Activated CD4-positive, alpha-beta T cell treated with anti-CD3 and anti-CD28 coated beads, Interleukin-2, amount 50 U/mL, for 24 hours (primary cell): ENCODE measurements at regions not wholly inside any gene's neighbourhood (a gene's known extent, or its start where the extent isn't known, plus 50 kb on each side); places are given as distances from the start of the nearest gene placed in this dataset.

ENCODE experiments used
- DNase-seq, 2 donors: peaks; one replicate each; pipeline ENCODE4 v3.0.0-alpha.2; 2020; ENCODE audit warnings: low read depth in 1 of 2, low spot score in 1 of 2

GRCh38 chr15:31957581-31957980 is 72.7 kb upstream of the CHRNA7 start:
- DNase-seq = no peak

GRCh38 chr15:31964586-31965307 is 65.6 kb upstream of the CHRNA7 start:
- DNase-seq = no peak

DNA sequence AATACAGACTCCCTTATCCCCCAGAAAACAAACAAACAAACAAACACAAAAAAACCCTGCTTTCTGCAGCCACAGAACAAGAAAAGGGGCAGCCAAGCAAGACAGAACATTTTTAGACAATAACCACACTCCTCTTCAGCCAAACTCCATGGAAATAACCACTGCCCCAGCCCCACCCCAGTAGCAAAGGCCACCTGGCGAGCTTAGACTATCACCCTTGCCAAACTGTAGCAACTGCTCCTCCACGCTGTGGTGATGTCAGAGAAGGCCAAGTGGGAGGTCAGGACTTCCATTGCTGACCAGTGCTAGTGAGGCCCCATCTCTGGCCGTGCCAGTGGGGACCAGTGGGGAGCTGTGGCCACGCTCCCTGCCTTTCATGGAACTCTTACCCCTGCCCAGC is 60.3 kb upstream of the CHRNA7 start:
- no peak for DNase-seq

- no peak for DNase-seq
These were observed 57.1 kb upstream of the CHRNA7 start for GRCh38 chr15:31973197-31973596.

DNA sequence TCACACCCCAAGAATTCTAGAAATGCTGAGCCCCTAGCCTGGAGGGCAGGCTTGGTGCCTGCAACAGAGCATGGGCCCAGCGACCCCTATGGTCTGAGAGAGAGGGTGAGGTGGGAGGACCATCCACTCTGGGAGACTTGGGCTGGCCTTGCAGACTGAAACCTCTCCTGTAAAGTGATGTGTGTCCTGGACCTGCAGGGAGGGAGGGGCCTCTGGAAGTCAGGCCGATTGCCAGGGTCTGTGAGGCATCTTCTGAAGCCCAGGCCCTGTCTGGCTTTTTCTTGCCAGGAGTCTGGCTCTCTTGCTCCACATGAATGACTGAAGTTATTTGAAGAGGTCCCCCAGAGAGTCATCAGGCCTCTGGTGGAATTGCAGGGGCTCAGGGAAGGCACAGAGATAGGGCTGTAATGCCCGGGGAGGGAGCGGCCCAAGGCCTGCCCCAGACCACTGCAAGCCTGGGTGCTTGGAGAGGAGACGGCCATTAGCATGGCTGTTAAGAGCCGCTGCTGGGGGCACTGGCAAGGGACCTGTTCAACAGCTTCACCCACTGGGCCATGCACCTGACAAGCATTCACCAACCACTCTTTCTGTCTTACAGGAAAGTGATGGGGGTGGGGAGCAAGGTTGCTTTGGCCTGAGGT is 56.0 kb upstream of the CHRNA7 start:
- DNase-seq = no peak

GRCh38 chr15:31974855-31975829 is 55.2 kb upstream of the CHRNA7 start:
- peak in 1 of 2 donors; percentile 25 for DNase-seq

DNA sequence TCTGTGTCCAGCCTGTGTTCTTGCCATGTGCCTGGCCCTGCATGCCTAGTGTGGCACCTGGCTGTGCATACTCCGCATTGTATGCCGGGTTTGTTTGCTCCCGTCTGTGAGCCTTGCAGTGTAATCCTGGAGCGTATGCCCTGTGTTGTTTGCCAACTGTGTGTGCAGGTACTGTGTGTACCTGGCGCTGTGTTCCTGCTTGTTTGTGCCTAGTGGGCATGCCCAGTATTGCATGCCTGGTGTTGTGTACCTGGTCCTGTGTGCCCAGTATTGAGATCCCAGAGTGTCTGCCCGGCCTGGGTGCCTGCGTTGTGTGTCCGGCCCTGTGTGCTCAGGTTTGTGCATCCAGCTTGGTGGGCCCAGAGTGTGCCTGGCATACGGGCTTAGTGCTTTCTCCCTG is 54.5 kb upstream of the CHRNA7 start:
- DNase-seq = no peak

GRCh38 chr15:31977138-31977537 is 53.2 kb upstream of the CHRNA7 start:
- DNase-seq = no peak

GRCh38 chr15:31977812-31978661 is 52.3 kb upstream of the CHRNA7 start:
- peak; percentile 26 to 31 for DNase-seq
